Muscle of back (tissue), 3 donors: ENCODE measurements at regions not wholly inside any gene's neighbourhood (a gene's known extent, or its start where the extent isn't known, plus 50 kb on each side); places are given as distances from the start of the nearest gene placed in this dataset.
A peak's percentile ranks its signal among the peaks of the same experiment; 100 is the strongest.

Experiments
- DNase-seq, 3 donors: peaks; one replicate each; pipeline versions ENCODE4 v3.0.0 to v3.0.0-alpha.2; 2013

- no peak for DNase-seq
Observed at GRCh38 chr14:87732562-87732961, 260.4 kb downstream of the GALC start.

- DNase-seq: no peak
Observed at GRCh38 chr14:87725318-87725717, 267.7 kb downstream of the GALC start.

GRCh38 chr14:87712396-87713090, 280.4 kb downstream of the GALC start:
- DNase-seq: peak in 2 of 3 donors; percentile 13 to 60

- DNase-seq: peak; percentile 49 to 69 (median 53)
Observed at GRCh38 chr14:87705439-87705896, 287.5 kb downstream of the GALC start.

- DNase-seq: no peak
Observed at GRCh38 chr14:87698481-87698880, 294.5 kb downstream of the GALC start.

GRCh38 chr14:87696485-87696884, 296.5 kb downstream of the GALC start:
- DNase-seq: no peak

GRCh38 chr14:87691042-87691881, 301.7 kb downstream of the GALC start:
- DNase-seq: peak in 2 of 3 donors; percentile 25 to 62

- DNase-seq: no peak
Observed at GRCh38 chr14:87690076-87690613, 302.8 kb downstream of the GALC start.

GRCh38 chr14:87688524-87688923, 304.5 kb downstream of the GALC start:
- DNase-seq: no peak

GRCh38 chr14:87687420-87687819, 305.6 kb downstream of the GALC start:
- peak in 2 of 3 donors; percentile 30 to 66 for DNase-seq

GRCh38 chr14:87686746-87687145, 306.2 kb downstream of the GALC start:
- DNase-seq: no peak

GRCh38 chr14:87679866-87680265, 313.1 kb downstream of the GALC start:
- DNase-seq: peak; percentile 64 to 94 (median 85)

- DNase-seq: no peak
Observed at GRCh38 chr14:87678624-87679023, 314.4 kb downstream of the GALC start.

GRCh38 chr14:87676814-87677437, 316.1 kb downstream of the GALC start:
- DNase-seq: no peak

GRCh38 chr14:87667659-87668058, 325.3 kb downstream of the GALC start:
- DNase-seq: no peak

GRCh38 chr14:87656315-87656714, 336.7 kb downstream of the GALC start:
- no peak for DNase-seq

GRCh38 chr14:87652278-87652677, 340.7 kb downstream of the GALC start:
- no peak for DNase-seq

- no peak for DNase-seq
Observed at GRCh38 chr14:87644689-87645088, 348.3 kb downstream of the GALC start.

- peak in 2 of 3 donors; percentile 24 to 39 for DNase-seq
Observed at GRCh38 chr14:87643005-87643404, 350.0 kb downstream of the GALC start.

- DNase-seq: no peak
Observed at GRCh38 chr14:87640553-87640952, 352.4 kb downstream of the GALC start.

GRCh38 chr14:87638196-87638595, 354.8 kb downstream of the GALC start:
- no peak for DNase-seq

- no peak for DNase-seq
Observed at GRCh38 chr14:87635442-87635841, 357.5 kb downstream of the GALC start.
